ENCODE measurements at regions not wholly inside any gene's neighbourhood (a gene's known extent, or its start where the extent isn't known, plus 50 kb on each side); places are given as distances from the start of the nearest gene placed in this dataset.

DNA sequence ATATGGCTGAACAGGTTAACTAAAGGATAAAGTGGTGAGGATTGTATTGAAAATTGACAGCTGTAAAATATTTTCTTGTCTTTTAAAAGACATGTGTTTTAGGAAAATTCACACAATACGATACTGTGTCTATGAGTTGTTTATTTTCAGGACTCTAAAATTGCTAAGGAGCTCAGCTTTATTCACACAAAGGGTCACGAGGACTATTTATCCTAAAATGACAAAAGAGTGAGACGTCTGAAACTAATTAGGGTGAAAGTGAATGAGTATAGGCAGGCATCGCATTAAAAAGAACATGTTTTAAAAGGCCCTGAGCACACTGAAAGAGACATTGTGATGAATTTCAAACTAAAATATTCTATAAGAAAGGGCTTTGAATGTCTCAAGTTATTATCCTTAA, 304.7 kb downstream of the SH2D1A start:
- TF ChIP-seq, protein P1, sequence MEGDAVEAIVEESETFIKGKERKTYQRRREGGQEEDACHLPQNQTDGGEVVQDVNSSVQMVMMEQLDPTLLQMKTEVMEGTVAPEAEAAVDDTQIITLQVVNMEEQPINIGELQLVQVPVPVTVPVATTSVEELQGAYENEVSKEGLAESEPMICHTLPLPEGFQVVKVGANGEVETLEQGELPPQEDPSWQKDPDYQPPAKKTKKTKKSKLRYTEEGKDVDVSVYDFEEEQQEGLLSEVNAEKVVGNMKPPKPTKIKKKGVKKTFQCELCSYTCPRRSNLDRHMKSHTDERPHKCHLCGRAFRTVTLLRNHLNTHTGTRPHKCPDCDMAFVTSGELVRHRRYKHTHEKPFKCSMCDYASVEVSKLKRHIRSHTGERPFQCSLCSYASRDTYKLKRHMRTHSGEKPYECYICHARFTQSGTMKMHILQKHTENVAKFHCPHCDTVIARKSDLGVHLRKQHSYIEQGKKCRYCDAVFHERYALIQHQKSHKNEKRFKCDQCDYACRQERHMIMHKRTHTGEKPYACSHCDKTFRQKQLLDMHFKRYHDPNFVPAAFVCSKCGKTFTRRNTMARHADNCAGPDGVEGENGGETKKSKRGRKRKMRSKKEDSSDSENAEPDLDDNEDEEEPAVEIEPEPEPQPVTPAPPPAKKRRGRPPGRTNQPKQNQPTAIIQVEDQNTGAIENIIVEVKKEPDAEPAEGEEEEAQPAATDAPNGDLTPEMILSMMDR (IDR thresholded peaks at IDR 0.05; ENCODE audit: insufficient read depth, low read length), result no peak
- no peak for TF ChIP-seq SPI1 (IDR thresholded peaks at IDR 0.05; ENCODE audit: borderline replicate concordance, low read depth)
- TF ChIP-seq POLR2AphosphoS5 (IDR thresholded peaks at IDR 0.05; ENCODE audit: low read depth), result no peak

Data from HL-60 (cell line).